VCaP (cell line): ENCODE measurements at regions not wholly inside any gene's neighbourhood (a gene's known extent, or its start where the extent isn't known, plus 50 kb on each side); places are given as distances from the start of the nearest gene placed in this dataset.

Experiments used
- H3K27ac ChIP-seq: fragments of 450-650 bp; 2 replicates; pipeline ENCODE4 v1.5.1; 2017
- TF ChIP-seq, protein P1 (sequence below): fragments of 450-650 bp; conservative IDR thresholded peaks from 2 replicates; pipeline ENCODE4 v1.5.1; 2017; ENCODE audit warnings: mild to moderate bottlenecking, moderate library complexity

DNA sequence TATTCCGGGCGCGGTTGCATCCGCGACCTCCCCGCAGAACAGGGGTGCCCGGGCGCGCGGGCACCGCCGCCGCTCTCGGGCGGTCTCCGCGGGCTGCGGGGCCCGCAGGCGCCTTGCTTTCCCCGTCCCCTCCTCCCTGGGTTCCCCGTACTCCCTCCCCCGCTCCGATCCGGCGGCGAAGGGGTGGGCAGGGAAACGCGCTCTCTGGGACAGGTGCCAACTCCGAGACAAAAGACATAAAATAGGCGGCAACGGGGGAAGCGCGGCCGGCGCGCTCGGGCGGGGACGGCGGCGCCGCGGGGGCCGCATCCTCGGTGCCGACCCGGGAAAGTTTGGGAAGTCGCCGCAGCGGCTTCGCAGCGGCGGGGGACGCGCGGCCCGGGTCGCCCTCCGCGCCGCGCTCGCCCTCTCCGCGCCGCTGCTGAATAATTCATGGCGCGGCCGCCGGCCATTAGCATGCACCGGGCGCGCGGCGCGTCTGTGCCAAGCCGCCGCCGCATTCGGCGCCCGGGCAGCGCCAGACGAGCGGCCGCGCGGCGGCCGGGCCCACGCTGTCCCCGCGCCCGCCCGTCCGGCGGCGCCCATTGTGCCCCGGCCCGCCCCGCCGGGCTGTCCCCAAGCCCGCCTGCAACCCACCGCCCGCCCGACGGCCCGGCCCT, 78.7 kb upstream of the PPARA start:
- TF ChIP-seq, protein P1, sequence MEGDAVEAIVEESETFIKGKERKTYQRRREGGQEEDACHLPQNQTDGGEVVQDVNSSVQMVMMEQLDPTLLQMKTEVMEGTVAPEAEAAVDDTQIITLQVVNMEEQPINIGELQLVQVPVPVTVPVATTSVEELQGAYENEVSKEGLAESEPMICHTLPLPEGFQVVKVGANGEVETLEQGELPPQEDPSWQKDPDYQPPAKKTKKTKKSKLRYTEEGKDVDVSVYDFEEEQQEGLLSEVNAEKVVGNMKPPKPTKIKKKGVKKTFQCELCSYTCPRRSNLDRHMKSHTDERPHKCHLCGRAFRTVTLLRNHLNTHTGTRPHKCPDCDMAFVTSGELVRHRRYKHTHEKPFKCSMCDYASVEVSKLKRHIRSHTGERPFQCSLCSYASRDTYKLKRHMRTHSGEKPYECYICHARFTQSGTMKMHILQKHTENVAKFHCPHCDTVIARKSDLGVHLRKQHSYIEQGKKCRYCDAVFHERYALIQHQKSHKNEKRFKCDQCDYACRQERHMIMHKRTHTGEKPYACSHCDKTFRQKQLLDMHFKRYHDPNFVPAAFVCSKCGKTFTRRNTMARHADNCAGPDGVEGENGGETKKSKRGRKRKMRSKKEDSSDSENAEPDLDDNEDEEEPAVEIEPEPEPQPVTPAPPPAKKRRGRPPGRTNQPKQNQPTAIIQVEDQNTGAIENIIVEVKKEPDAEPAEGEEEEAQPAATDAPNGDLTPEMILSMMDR, result no peak
- H3K27ac ChIP-seq, result peak overlapping the region; percentile 93

DNA sequence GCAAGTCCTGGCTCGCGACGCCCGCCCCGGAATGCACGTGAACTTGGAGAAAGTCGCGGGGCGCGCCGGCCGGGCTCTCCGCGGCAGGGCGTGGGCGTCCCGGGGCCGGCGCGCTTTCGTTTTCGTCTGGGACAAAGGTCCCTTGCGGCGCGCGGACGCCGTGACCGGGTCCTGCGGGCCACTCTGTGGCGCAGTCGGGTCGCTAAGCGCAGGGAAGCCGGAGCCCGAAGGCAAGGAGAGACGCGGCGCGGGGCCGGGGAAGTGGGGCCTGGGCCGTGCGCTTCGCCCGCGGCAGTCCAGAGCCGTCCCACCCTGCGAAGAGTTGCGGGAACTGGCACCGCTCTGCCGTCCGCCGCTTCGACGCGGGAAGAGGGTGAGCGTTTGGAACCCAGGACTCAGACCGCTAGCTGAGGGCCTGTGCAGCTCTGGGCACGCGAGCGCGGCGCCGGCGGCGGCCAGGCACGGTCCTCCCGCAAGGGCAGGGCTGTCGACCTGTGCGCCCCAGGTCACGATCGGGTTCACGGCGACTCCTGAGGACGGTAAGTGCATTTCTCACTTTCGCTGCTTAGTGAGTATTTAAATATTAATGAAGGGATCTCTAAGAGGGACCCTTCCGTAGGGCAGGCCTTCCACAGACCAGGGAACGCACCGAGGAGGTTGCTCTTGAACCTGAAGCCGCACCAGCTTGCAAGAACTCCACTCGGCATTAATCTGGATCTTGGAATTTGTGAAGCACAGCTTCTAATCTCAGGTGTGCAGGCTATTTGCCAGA, 78.0 kb upstream of the PPARA start:
- H3K27ac ChIP-seq, result peak overlapping the region; percentile 93

DNA sequence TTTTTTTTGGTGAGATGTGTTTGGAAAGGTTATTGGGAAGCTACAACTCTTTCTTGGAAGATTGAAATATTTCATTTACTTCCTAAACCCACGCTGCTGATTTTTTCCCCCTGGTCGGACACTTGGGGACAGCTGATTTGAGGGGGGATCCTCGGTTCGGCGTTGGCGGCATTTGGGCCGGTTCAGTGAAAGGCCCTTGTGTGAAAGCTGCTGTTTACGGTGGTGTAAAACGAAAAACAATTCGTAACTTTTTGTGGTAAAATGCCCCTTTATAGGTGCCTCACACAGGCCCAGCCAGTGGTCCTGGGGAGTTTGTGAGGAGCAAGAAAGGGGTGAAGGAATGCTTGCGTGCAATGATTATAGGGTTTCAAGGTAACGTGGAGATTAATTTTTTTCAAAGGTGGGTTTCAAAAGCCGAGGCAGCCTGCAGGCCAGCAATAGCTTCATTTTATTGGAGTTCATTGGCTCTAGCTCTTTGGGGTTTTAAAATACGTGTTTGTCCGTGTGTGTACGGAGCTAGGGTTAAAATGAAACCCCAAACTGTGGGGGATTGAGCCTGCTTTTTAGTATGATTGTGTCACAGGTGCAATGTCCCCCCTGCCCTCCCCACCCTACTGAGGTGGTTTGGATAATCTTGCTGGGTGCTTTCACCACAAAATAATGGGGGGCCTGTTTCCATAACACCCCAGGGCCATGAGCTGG, 77.2 kb upstream of the PPARA start:
- peak overlapping the region; percentile 93 for H3K27ac ChIP-seq
- TF ChIP-seq, protein P1, result no peak

More for the DNA sequence above, 78.0 kb upstream of the PPARA start:
- TF ChIP-seq, protein P1, result no peak

- TF ChIP-seq, protein P1, result no peak
- peak overlapping the region; percentile 93 for H3K27ac ChIP-seq
Observed at GRCh38 chr22:46073683-46074504, 76.4 kb upstream of the PPARA start.

- TF ChIP-seq, protein P1, result no peak
Observed at GRCh38 chr22:46074771-46075551, 75.4 kb upstream of the PPARA start.

DNA sequence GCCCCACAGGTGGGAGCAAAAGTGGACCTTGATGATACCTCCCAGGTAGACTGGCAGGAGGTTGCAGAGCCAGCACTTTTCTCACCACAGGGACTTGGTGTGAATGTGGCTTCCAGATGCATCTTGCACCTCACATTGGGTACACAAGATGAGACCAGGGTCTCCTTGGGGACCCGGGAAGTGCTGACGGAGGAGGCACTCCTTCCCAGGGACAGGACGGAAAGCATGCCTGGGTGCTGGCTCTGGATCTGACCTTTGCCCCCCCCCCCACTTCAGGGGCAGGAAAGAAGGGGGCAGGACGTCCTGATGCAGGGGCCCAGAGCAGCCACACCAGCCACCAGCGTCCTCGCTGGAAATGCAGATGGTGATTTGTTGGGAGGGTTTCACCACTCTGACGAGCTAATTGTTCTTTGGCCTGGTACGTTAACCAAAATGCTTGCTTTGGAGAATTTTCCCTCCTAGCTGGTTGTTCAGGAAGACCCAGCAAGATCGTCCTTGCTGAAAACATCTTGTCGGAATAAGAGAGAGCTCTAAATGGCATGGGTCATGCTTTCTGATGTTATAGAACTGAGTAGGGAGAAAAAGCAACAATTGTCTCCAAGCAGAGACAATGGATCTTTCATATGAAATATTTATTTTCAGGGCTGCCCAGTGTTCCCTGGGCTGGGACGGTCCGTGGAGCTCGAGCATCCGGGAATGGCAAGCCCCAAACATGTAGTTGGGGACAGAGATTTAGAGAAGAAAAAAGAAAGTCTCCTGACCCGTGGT, 74.4 kb upstream of the PPARA start:
- TF ChIP-seq, protein P1, result no peak
- peak overlapping the region; percentile 93 for H3K27ac ChIP-seq

More at GRCh38 chr22:46074771-46075551, 75.4 kb upstream of the PPARA start:
- H3K27ac ChIP-seq, result peak overlapping the region; percentile 93
